GM21717 (cell line): ENCODE measurements at regions not wholly inside any gene's neighbourhood (a gene's known extent, or its start where the extent isn't known, plus 50 kb on each side); places are given as distances from the start of the nearest gene placed in this dataset.
"Not testable (repeated sequence)": the region's sequence is repeated elsewhere in the genome, so short reads cannot be mapped to it uniquely, and the experiment has no call there.

ENCODE experiments used
- ATAC-seq: cut with Tn5 transposase; IDR thresholded peaks from one replicate; pipeline ENCODE4 v1.9.1; 2021; ENCODE audit warnings: mild to moderate bottlenecking, moderate library complexity; ENCODE audit not compliant: unreplicated experiment

GRCh38 chr2:221929259-221929658, 357.2 kb upstream of the EPHA4 start:
- no peak for ATAC-seq

DNA sequence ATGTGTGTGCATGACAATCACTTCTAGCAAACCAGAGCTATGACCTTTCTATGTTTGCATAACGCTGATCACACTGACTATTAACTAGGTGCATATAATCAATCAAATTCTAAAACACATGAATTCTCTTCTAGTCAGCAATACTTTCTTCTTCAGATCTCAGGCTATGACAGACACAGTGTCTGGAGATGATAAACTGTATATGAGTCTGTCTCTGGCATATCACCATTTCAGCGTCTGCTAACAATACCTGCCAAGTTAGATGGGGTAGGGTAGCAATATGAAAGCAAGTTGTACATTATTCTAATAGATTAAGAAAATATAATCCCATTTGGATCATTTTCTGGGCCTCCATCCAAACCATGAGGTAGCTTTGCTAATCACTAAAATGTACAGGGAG, 354.2 kb upstream of the EPHA4 start:
- ATAC-seq: no peak

DNA sequence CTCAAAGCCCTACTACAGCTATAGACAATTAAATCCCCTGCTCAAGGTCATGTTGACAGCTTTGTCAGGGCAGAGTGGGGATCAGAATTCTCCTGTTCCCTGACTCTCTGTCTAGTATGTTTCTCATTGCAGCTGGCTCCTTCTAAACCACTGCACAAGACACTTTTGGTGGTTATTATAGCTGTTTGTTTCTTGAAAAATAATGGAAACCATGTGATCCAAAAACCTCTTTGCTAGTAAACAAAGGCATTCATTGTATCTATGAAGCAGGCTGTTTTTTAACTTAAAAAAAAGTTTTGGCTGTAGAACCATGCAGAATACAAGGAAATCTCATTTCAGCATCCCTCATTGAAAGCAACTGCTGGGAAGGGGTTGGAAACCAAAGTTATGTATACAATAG, 352.5 kb upstream of the EPHA4 start:
- ATAC-seq: no peak

- no peak for ATAC-seq
Observed at GRCh38 chr2:221915926-221916325, 343.8 kb upstream of the EPHA4 start.

GRCh38 chr2:221914334-221914880, 342.3 kb upstream of the EPHA4 start:
- ATAC-seq: no peak

DNA sequence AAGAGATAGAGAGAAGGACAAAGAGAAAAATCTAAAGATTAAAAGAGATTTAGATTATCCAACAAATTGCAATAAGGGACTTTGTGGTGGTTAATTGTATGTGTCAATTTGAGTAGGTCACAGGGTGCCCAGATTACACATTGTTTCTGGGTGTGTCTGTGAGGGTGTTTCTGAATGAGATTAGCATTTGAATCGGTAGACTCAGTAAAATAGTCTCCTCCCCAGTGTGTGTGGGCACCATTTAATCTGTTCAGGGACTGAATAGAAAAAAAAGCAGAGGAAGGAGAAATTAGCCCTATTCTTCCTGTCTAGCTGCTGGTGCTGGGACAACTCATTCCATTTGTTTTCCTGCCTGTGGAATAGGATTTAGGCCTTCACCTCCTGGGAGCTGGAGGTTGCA, 339.8 kb upstream of the EPHA4 start:
- ATAC-seq: no peak

- ATAC-seq: no peak
Observed at GRCh38 chr2:221911321-221911720, 339.2 kb upstream of the EPHA4 start.

GRCh38 chr2:221908518-221908917, 336.4 kb upstream of the EPHA4 start:
- no peak for ATAC-seq

DNA sequence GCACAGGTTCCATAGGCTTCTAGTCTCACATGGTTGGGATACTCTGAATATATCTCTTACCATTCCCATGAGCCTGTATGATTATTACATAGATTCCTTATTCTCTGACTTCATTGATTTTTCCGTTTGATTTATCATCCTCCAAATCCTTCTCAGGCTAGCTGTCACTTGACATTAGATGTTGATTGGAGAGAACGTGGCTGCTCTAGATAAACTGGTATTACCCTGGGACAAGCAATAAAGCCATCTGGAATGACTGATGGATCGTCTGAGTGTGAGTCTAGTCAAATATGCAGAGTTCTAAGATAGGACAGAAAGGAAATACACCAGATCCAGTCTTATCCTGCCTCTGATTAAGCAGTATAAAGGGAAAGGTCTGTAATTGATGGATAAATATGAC, 325.6 kb upstream of the EPHA4 start:
- no peak for ATAC-seq

DNA sequence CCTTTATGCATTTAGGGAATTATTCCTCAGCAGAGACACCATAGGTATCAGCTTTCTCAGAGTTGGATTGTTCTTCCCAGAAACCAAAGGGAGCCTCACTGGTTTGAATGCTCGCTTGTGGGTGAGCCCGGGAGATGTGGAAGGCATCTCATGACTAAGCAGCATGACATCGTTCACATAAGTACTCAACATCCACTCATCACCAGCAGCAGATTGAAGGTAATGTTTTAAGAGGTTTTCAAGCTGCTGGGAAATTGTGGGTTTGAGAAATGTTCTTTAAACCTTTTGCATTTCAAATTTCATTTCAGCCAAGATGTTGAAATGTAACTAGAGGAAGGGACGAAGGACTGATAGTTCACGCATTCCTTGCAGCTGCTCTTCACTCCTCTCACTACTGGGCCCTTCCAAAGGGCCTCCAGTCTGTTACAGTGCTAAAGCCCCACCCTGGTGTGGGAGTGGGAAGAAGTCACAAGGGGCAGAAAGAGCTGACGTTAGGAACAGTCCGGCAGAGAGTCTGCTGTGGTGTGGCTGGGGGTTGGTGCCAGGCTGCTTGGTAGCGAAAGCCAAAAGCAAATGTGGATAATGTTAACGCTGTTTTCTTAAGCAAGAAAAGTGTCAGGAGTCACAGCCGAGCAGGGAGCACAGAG, 324.5 kb upstream of the EPHA4 start:
- ATAC-seq: no peak

- no peak for ATAC-seq
Observed at GRCh38 chr2:221895366-221896121, 323.4 kb upstream of the EPHA4 start.

DNA sequence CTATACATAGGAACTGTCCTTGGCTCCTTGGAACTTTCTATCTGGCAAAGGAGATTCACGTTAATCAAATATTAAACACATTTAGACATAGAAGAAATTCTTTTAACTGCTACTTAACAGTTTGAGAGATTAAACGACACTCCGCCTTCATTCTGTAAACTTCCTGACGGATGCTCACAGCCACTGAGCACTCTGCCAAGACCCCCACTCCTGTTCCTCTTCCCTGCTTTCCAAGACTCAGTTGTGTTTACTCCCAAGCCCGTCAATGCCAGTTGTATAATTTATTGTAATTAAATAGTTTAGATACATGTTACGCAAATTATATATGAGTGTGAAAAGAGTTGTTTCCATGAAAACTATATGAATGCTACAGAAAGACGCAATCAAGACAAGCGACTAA, 321.4 kb upstream of the EPHA4 start:
- ATAC-seq: no peak

- not testable (repeated sequence) for ATAC-seq
Observed at GRCh38 chr2:221892006-221892405, 319.9 kb upstream of the EPHA4 start.

- no peak for ATAC-seq
Observed at GRCh38 chr2:221883976-221884375, 311.9 kb upstream of the EPHA4 start.

DNA sequence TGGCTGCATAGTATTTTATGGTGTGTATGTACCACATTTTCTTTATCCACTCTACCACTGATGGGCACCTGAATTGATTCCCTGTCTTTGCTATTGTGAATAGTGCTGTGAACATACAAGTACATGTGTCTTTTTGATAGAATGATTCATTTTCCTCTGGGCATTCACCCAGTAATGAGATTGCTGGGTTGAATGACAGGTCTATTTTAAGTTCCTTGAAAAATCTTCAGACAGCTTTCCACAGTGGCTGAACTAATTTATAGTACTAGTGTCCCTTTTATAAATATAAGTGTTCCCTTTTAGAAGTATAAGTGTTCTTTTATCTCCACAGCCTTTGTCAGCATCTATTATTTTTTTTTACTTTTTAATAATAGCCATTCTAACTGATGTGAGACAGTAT, 303.9 kb upstream of the EPHA4 start:
- ATAC-seq: no peak

DNA sequence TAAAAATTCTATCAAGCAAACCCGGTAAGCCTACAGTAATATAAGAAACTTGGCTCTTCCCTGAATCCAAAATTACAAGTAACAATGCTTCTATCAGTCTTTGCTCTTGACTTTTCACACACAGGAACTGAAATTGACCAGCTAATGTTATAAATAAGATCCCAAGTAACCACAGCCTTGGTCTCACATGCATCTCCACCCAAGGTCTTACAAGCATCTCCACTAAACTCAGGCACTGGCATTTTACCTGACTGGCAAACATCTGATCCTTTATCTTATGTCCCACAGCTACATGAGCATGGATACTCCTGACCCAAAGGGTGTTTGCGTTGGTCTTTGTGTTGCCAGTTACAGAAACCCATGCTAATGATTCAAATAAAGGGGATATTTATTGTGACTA, 302.3 kb upstream of the EPHA4 start:
- ATAC-seq: no peak

DNA sequence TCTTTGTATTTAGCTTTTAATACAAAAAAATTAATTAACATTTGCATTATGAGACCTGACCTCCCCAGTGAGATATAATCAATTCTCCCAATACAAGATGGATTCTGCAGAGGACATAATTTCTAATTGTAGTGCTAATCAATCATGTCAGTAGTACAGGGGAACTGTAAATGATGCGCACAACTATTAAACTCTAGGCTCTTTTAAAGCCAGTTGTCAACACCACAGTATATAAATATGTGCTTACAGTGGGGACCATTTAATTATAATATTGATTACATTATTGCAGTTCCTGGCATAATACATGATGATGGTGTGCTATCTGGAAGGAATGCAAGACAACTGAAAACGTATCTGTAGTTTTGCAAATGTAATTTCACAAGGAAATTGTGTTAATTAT, 285.6 kb upstream of the EPHA4 start:
- ATAC-seq: no peak

- no peak for ATAC-seq
Observed at GRCh38 chr2:221853297-221853696, 281.2 kb upstream of the EPHA4 start.

DNA sequence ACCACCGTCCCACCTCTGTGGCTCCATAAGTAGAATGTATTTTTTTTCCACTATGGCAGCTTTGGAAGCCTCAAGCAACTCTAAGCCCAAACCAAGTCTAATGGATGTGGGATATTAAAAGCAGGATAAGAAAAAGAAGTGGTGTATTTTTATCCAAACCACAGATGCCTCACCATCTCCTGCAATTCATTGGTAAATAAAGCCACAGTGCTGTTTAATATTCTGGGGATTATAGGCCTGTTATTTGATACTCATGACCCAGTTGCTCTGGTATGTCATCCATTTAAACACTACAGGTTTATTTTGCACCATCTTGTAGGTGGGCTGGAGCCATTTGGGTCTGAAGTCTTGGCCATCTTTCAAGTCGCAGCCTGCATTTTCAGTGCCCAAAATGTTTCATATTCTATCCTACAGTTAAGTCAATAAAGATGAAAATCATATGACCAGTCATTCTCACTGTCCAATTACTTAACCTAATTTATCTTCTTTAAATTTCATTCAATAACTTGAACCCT, 279.5 kb upstream of the EPHA4 start:
- ATAC-seq: no peak

GRCh38 chr2:221850076-221850475, 278.0 kb upstream of the EPHA4 start:
- ATAC-seq: no peak

- ATAC-seq: no peak
Observed at GRCh38 chr2:221848286-221848685, 276.2 kb upstream of the EPHA4 start.

DNA sequence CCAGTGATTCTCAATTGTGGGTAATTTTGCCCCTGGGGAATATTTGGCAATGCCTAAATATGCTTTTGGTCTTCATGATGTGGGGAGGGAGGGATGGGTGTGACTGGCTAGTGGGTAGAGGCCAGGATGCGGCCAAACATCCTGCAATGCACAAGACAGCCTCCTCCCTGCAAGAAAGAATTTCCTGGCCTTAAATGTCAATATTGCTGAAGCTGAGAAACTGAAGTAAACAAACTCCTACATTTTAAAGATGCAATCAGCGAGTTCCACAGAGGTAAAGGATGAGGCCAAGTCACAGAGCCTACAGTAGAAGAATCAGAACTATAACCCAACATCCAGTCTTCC, 272.9 kb upstream of the EPHA4 start:
- ATAC-seq: no peak
